ENCODE measurements at regions not wholly inside any gene's neighbourhood (a gene's known extent, or its start where the extent isn't known, plus 50 kb on each side); places are given as distances from the start of the nearest gene placed in this dataset.

- TF ChIP-seq REST (IDR thresholded peaks at IDR 0.05; ENCODE audit: unreplicated experiment) (no peak), CTCF (conservative IDR thresholded peaks at IDR 0.05; ENCODE audit: low read depth in 2 of 2) (no peak), STAT1 (IDR thresholded peaks at IDR 0.05; ENCODE audit: unreplicated experiment) (no peak)
These were observed 520.0 kb upstream of the HS3ST5 start for GRCh38 chr6:114862819-114863218.

All from GM23338 (cell line).